Adrenal gland (tissue), 5 donors: ENCODE measurements at regions not wholly inside any gene's neighbourhood (a gene's known extent, or its start where the extent isn't known, plus 50 kb on each side); places are given as distances from the start of the nearest gene placed in this dataset.

ENCODE experiments used
- CTCF ChIP-seq, 6 experiments: fragments of 450-650 bp in 4 of 6; fragments of 200-600 bp in 2 of 6; sonication (generic) in 1 of 6; IDR thresholded peaks; 1 replicate in 5 of 6; 2 replicates in 1 of 6; pipeline versions ENCODE4 v1.5.1 to v1.8.0; 2016 to 2021; ENCODE audit warnings: antibody characterized with exemption in 6 of 6, mild to moderate bottlenecking in 2 of 6, moderate library complexity in 1 of 6
- POLR2A ChIP-seq, 2 donors: fragments of 450-650 bp; IDR thresholded peaks; one replicate each; pipeline ENCODE4 v1.6.1; 2017; ENCODE audit warnings: antibody characterized with exemption in 2 of 2, mild to moderate bottlenecking in 2 of 2, moderate library complexity in 1 of 2
- donor health status: DM: no; HTN: no; CAD: no.

GRCh38 chr5:98604721-98605425 is 168.6 kb upstream of the RGMB start:
- TF ChIP-seq CTCF (IDR thresholded peaks at IDR 0.05) (no peak), POLR2A (IDR thresholded peaks at IDR 0.05) (no peak)
